CD4-positive, alpha-beta T cell treated with Interleukin-4 for 1 hour (primary cell): ENCODE measurements at regions not wholly inside any gene's neighbourhood (a gene's known extent, or its start where the extent isn't known, plus 50 kb on each side); places are given as distances from the start of the nearest gene placed in this dataset.
"Not testable (repeated sequence)": the region's sequence is repeated elsewhere in the genome, so short reads cannot be mapped to it uniquely, and the experiment has no call there.

Source experiments
- DNase-seq, 2 donors: peaks; one replicate each; pipeline ENCODE4 v3.0.0-alpha.2; 2020 to 2022

DNA sequence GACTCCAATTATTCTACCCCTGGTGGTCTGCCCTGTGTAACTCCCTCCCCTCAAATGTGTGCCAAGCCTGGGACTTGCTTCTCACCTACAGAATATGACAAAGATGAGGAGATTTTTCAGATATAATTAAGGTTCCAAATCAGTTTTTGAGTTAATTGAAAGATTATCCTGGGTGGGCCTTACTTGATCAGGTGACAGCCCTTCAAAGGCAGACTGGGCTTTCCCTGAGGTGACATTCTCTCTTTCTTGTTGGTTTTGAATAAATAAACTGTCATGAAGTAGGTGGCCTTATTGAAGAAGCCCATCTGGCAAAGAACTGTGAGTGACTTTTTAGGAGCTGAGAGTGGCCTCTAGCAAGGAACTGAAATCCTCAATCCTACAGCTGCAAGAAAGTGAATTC, 106.0 kb downstream of the BRMS1L start:
- DNase-seq, result no peak

DNA sequence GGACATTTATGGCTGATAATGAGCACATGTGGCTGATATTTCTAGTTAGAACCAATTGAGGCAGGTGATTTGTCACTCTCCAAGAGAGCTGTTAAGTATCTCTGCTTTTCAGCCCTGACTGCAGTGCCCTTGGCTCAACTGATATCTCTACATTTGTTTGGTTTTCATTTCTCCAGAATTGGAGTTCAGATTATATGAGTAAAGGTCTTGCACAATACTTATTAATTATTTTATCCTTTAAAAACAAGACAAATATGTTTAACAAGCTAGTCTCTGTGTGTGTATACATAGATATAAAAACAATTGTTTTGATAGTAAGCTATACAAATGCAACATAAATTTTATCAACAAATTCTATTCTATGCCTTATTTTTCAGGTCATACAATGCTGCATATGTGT, 105.2 kb downstream of the BRMS1L start:
- no peak for DNase-seq

- DNase-seq, result no peak
These were observed 103.0 kb downstream of the BRMS1L start for GRCh38 chr14:35929186-35929585.

DNA sequence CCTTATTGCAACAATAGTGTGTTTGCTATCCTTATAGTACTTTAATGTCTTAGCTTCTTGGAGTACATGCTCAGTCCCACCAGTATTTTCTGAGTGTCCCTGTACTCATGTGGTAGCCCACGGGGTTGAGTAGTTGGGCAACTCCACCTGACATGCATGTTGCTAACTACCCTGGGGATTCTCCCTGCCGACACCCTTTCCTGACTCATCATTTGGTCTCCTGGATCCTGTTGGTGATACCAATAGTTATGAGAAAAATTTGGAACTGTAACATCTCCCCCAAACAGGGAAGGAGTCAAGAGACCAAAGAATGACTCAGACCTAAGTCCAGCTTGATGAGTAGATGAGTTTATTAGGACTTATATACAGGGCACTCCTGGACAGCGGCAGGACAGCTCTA, 101.6 kb downstream of the BRMS1L start:
- no peak for DNase-seq

- DNase-seq, result no peak
These were observed 99.2 kb downstream of the BRMS1L start for GRCh38 chr14:35925319-35925718.

DNA sequence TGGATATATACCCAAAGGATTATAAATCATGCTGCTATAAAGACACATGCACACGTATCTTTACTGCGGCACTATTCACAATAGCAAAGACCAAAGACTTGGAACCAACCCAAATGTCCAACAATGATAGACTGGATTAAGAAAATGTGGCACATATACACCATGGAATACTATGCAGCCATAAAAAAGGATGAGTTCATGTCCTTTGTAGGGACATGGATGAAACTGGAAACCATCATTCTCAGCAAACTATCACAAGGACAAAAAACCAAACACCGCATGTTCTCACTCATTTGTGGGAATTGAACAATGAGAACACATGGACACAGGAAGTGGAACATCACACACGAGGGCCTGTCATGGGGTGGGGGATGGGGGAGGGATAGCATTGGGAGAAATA, 96.5 kb downstream of the BRMS1L start:
- DNase-seq, result not testable (repeated sequence)

- DNase-seq, result no peak
These were observed 95.6 kb downstream of the BRMS1L start for GRCh38 chr14:35921745-35922144.
